ENCODE measurements at regions not wholly inside any gene's neighbourhood (a gene's known extent, or its start where the extent isn't known, plus 50 kb on each side); places are given as distances from the start of the nearest gene placed in this dataset.

DNA sequence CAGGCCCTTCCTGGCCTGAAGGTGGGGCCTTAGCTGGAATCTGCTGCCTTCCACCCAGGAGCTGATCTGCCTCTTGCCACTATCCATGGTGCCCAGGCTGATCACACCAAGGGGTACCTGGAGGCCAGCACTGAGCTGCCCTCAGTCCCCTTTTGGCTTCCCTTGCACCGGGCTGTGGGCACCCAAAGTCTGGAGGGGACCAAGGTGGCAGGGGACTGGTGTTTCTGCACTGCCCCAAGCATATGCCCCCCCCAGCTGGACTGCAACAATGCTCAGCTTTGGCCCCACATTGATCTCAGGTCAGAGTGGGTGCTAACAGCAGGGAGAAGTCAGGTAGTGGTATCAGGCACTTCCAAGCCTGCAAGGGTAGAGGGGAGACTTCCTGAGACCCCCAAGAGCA lies 902.6 kb upstream of the EPHA6 start:
- DNase-seq (ENCODE audit: low spot score) = no peak

DNA sequence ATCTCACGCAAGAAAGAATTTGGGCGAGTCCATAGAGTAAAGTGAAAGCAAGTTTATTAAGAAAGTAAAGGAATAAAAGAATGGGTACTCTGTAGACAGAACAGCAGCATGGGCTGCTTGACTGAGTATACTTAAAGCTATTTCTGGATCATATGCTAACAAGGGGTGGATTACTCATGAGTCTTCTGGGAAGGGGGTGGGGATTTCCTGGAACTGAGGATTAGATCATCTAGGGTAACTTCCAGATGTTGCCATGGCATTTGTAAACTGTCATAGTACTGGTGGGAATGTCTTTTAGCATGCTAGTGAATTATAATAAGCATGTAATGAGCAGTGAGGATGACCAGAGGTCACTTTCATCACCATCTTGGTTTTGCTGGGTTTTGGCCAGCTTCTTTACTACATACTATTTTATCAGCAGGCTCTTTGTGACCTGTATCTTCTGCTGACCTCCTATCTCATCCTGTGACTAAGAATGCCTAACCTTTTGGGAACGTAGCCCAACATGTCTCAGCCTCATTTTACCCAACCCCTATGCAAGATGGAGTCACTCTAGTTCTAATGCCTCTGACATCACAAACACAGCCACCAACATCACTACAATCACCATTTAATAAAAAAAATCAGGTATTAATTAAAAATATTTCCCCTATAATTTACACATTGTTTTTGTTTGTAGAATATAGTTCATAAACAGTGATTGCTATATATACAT lies 890.7 kb upstream of the EPHA6 start:
- DNase-seq (ENCODE audit: low spot score) = peak; percentile 53

DNA sequence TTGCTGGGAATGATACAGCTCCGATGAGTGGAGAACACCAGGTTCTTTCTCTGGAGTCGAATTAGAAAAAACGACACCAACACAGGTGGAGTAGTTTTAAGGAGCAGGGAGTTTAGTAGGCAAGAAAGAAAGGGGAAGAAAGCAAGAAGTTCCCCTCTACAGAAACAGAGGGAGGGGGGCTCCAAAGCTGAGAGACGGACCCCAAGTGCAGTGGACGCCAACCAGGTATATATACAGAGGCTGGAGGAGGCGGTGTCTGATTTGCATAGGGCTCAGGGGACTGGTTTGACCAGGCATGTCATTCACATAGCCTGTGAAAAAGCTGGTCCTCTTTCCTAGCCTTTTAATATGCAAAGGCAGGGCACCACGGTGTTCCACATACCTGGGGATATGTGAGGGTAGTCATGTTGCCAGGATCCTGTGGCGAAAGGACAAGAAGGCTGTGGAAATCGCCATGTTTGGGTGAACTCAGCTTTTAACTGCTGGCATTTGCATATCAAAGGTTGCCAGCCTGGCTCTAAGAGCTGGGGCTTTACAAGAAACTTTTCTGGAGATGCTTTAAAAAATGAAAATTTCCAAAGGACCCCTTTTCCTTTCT lies 887.4 kb upstream of the EPHA6 start:
- DNase-seq (ENCODE audit: low spot score) = no peak

DNA sequence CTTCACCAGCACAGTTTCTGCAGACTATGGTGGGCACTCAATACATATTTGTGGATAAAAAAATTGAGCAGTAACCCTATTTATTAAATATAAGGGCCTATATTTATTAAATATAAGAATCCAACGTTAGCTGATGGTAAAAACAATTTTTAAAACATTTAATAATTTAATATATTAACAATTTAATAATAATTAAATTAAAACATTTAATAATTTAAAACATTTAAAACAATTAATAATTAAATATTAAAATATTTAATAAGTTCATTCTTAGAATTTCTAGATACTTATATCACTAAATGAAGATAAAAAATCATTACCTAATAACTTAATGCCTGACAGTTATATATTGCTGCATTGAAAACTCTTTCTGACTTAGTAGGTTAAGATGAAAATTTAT lies 880.2 kb upstream of the EPHA6 start:
- DNase-seq (ENCODE audit: low spot score) = no peak

DNA sequence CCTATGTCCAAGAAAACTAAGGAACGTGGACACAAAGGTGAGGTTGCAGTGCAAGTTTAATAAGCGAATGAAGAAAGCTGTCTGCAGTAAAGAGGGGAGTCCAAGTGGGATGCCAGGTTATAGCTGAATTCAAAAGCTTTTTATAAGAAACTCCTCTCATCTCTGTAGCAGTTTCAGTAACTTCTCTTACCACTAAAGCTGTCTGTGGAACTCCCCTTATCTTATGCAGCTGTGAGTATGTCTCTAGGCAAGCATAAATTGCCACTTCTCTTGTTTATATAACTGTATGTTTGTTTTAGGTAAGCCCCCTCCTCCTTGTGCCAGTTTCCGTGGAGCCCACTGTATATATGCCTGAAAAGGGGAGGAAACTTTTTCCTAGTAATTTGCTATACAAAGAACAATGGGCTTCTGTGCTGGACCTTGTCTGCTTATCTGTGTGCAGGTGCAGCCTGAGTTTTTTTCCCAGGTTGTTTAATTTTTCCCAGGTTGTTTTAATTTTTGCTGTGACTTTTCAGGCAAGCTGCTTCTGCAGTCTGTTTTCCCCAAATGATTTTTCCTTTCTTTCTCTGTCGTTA lies 875.1 kb upstream of the EPHA6 start:
- DNase-seq (ENCODE audit: low spot score) = no peak

DNA sequence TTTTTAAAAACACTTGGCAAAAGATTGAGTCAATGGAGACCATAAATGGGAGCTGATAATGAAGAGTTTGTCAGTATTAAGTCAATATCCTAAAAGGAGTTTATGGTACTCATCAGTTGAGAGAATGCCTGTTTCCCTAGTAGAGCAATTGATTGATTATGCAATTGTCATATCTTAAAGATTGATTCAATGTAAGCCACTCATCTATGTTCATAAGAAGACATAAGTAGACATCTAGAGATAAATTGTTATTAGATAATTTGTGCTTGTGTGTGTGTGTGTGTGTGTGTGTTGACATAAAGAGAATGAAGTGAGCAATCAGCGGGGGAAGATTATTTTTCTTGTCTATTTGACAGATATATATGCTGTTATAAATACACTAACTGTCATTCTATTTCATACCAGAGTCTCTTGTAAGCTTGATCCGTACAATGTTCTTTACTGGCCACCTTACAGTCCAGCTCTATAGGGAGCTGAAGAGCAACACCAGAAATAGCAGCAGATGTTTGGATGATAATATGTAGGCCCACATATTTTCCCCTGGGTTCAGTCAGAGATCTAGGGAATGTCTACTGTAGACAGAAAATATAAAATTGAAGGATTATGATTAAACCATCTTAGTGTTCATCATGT lies 848.6 kb upstream of the EPHA6 start:
- no peak for DNase-seq (ENCODE audit: low spot score)

DNA sequence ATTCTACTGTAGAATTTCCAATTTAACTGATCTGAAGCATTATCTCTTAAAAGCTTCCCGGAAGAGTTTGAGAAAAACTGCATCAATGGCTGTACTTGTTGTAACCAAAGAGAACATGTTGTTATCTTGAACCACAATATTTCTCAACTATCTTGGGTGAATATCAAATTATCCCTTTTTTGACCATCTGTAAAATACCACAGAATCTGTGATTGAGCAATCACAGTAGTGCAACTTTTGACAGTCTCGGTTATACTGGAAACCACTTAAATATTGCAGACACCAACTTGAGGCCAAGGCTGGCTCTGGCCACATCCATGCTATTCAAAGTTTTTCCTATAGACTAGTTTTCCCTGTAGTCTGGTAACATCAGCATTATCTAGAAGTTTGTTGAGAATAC lies 842.8 kb upstream of the EPHA6 start:
- peak; percentile 0 for DNase-seq (ENCODE audit: low spot score)

DNA sequence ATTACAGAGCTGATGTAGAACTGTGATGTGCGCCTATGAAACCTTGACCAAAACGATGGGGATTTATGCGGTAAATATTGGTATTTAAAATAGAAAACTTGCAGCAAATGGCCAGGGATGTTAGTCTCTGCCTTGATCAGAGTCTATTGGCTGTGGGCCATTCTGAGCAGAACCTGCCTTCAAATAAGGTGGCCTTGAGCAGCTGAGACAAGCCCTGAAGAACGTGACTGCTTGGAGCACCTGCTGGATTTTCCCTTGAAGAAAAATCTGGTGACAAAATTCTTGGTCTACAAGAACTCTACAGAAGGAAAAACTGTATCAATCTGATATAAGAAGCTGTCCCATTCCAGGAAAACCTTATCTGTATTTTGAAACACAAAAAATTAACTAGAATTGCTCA lies 820.1 kb upstream of the EPHA6 start:
- DNase-seq (ENCODE audit: low spot score) = no peak

DNA sequence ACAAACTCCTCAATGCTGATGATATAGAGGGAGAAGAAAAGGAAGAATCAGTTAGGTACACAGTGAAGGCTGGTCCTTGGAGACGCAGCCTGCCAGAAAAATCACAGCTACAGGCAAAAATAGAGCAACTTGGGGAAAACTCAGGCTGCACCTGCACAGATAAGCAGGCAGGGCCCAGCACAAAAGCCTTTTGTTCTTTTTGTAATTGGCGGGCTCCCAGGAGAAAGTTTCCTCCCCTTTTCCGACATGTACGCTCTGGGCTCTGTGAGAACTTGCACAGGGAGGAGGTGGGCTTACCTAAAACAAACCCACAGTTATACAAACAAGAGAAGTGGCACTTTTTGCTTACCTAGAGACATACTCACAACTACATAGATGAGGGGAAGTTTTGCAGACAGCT lies 813.4 kb upstream of the EPHA6 start:
- DNase-seq (ENCODE audit: low spot score) = no peak

DNA sequence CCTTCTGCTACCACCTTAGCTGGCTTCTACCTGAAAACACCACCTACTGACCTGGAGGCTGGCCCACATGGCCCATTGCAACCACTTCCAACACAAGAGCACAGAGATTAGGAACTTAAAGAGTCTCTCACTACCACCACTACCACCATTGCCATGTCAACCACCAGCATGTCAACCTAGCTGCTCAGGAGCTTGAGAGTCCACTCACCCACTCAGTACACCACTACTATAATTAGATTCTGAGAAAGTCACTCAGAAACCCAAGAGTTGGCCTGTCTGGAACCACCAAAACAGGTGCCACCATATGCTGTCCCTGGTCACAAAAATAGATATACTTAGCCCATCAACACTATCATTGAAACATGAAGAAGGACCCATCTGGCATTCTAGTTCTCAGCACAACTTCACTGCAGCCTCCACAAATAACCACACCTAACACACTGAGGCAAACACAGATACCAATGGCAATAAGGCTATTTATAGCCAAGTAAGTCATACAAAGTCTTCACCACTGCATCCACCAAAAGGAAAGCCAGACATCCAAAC lies 806.7 kb upstream of the EPHA6 start:
- DNase-seq (ENCODE audit: low spot score) = no peak

DNA sequence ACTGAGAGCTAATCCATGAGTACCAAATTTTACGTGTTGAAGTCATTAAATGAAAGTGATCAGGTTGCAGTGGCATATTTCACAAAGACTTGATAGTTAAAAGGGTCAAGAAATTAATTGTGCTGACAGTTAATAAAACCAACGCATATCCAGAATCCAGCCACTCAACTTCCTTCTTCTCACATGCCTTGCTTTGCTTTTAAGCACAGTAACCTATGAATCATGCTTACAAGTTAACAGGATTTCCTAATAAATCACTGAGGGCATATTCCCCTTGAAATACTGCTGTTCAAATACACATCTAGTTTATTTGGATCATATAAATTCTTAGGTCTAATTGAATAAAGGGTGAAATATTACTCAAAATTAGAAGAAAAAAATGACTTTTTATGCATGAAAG lies 801.5 kb upstream of the EPHA6 start:
- no peak for DNase-seq (ENCODE audit: low spot score)

DNA sequence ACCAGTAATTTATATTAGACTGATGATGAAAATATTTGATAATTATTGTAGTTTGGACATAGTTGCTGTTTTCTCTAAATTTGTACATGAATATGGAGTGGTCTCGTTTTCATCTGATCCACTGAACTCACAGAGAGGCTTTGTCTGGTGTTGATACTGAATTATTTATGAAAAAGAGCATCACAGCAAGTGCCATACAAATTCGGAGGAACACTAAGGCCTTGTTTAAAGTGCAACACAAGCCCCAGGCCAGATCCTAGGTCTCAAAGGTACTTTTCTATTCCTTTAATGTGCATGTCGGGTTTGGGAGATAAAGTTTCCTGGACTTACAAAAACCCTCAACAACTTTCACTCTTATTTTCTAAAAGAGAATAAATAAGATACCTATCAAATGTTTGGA lies 796.8 kb upstream of the EPHA6 start:
- no peak for DNase-seq (ENCODE audit: low spot score)

DNA sequence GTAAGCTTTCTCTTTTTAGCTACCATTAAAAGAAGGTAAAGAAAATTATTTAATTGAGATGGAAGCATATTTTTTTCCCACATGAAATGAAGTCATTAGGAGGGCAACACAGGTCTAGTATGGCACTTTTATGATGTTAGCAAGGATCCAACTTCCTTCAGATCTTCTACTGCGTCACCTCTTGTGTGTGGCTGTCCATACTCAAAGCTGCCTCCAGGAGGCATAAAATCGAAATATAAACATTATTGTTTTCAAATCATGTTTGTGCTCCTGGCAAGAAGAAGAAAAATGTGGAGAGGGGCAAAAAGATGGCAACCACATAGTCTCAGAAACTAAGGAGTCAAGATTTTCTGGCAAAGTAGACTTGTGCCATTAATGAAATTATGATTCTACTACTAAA lies 791.7 kb upstream of the EPHA6 start:
- DNase-seq (ENCODE audit: low spot score) = no peak

DNA sequence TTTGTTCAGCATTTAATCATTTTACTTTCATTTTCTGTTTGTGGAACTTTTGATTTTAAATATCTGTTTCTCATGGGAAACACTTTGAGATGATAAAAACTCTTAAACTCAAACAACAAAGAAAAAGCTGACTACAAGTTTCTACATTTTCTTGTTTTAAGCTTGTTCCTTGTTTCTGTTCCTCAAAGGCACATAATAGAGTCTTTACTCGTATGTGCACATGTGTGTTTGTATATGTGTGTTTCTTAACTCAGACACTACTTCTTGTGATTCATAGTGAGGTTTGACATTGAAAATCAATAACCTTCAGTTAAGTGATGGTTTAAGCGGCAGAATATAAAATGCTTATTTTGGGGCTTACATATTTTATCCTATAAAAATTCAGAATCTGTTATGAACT lies 786.7 kb upstream of the EPHA6 start:
- DNase-seq (ENCODE audit: low spot score) = no peak

DNA sequence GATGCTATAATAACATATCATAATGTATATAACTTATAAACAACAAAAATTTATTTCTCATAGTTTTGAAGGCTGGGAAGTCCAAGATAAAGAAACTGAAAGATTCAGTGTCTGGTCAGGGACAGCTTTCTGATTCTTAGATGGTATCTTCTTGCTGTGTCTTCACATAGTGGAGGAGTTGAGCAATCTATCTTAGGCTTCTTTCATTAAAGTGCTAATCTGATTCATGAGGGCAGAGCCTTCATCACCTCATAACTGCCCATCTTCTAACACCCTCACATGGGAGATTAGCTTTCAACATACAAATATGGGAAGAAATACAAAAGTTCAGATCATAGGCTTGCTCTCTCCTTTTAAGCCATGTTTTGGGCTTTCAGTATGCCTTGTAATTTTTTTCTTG lies 774.8 kb upstream of the EPHA6 start:
- DNase-seq (ENCODE audit: low spot score) = no peak

DNA sequence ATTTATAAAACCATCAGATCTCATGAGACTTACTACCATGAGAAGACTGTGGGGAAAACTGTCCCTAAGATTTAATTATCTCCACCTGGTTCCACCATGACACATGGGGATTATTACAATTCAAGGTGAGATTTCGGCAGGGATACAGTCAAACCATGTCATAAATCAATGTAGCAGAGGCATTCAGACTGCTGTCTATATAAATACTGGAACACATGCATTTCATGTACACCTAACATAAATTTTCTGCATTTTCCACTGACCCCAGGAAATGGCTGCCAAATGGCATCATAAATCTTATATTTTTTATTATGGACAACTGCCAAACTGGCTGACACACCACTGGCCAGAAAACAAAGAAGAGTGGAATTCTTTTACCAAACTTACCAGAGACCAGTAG lies 755.1 kb upstream of the EPHA6 start:
- DNase-seq (ENCODE audit: low spot score) = no peak

DNA sequence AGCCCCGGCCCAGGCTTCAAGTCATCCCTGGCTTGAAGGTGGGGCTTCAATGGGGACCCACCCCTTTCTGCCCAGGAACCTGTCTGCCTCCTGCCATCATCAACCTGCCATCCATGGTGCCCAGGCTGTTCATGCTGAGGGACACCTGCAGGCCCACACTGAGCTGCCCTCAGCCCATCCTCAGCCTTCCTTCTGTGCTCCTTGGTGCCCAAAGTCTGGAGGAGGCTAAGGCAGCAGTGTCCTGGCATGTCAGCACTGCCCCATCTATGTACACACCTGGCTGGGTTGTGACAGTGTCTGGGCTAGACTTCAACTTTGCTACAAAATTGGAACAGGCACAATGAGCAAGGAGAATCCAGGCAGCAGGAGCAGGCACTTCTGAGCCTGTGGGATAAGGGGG lies 745.3 kb upstream of the EPHA6 start:
- no peak for DNase-seq (ENCODE audit: low spot score)

DNA sequence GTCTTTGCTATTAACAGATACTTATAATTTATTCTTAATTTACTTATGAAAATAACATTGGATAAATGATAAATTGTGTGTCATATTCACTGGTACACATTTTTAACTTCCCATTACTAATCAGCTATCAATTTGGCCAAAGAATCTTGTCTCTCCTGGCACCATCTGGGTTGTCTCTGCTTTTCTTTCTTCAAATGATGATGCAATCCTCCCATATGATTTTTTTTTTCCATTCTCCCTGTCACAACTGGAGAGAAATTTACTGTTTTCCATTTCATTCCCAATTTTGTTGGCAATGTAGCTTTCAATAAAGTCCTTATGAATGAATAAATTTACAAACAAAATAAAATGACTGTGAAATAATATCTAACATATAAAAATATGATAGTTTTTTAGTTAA lies 743.7 kb upstream of the EPHA6 start:
- no peak for DNase-seq (ENCODE audit: low spot score)

DNA sequence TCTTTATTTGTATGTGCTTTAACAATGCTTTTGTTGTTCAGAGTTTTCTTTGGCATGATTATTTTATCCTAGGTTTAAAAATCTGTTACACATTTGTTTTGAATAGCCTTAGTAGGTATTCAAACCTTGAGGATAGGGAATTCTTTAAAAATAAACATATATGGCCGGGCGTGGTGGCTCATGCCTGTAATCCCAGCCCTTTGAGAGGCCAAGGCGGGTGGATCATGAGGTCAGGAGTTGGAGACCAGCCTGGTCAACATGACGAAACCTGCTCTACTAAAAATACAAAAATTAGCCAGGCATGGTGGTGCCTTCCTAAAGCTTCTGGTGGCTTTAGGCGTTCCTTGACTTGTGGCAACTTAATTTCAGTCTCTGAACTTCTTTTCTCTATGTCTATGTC lies 743.3 kb upstream of the EPHA6 start:
- DNase-seq (ENCODE audit: low spot score) = no peak

DNA sequence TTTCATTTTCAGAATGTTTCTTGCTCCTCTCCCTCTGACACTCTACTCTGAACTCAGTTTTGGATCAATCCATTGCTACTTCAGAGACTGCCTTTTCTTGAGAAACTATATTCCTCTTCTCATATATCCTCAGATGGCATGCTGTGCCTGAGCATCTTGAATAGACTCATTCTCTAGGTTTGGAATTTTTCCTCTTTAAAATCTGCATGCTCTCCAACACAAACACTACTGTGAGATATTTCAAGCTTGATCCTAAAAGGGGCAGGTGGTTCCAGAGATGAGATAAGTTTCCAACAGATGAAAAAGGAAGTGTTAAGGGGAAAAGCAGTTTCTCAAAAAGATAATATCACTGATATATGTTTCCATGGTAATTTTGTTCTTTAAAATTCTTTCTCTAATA lies 742.2 kb upstream of the EPHA6 start:
- DNase-seq (ENCODE audit: low spot score) = no peak

DNA sequence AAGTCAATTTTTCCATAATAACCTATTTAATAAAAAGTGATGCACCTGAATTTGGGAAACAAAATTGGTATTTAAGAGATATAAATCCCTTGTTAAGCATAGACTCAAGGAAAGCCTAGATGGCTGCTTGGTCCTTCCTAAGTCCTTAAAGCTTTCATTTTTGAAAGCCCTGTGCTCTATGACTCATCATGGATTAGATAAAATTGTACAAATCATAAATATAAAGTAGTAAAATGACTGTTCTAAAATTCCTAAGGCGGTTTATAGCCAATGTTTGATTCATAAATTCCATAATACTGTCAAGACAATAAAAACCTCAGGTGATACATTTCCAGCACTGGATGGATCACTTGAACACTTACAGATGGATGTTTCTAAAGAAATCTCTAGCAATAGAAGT lies 730.8 kb upstream of the EPHA6 start:
- peak; percentile 8 for DNase-seq (ENCODE audit: low spot score)

DNA sequence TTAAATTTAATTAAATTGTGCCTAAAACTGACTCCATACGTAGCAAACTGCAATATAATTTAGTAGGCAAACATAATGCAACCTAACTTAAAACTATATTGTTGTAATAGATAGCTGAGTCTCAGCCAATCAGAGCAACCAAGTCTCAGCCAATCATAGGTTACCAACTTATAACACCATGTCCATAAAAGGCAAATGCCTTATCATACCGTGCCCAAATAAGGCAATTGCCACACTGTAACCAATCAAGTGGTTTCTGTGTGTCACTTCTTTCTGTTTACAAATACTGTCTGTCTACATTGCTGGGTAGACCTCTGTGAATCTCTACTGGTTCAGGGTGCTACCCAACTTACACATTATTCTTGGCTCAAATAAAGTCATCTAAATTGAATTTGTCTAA lies 728.4 kb upstream of the EPHA6 start:
- DNase-seq (ENCODE audit: low spot score) = no peak

DNA sequence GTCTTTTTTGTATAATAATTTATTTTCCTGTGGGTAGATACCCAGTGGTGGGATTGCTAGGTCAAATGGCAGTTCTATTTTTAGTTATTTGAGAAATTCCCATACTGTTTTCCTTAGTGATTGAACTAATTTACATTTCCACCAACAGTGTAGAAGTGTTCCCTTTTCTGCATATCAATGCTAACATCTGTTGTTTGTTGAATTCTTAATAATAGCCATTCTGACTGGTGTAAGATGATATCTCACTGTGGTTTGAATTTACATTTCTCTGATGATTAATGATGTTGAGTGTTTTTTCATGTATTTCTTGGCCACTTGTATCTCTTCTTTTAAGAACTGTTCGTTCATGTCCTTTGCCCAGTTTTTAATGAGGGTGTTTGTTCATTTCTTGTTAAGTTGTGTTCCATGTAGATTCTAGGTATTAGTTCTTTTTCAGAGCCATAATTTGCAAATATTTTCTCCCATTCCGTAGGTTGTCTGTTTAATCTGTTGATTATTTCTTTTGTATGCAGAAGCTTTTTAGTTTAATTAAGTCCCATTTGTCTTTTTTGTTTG lies 713.3 kb upstream of the EPHA6 start:
- DNase-seq (ENCODE audit: low spot score) = no peak

All from umbilical cord (tissue), 1 donor.